ENCODE measurements at regions not wholly inside any gene's neighbourhood (a gene's known extent, or its start where the extent isn't known, plus 50 kb on each side); places are given as distances from the start of the nearest gene placed in this dataset.

DNA sequence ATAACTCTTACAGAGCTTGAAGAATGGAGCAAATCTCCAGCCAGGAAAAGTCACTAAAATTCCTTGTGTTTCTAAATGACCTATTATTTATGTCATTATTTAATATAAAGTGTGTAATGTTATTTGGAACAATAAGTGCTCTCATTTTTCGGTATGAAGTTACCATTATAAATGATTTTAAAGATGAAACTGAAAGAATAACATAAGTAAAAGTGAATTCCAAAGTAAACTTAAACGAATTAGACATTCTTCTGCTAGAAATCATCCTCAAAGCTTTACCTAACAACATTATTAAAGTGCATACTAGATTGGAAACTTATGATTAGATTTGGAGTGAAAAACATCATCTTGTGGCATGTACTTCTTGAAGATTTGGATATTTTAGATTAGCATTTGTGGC, 897.2 kb upstream of the CDH2 start:
- no peak for DNase-seq (ENCODE audit: low spot score)

DNA sequence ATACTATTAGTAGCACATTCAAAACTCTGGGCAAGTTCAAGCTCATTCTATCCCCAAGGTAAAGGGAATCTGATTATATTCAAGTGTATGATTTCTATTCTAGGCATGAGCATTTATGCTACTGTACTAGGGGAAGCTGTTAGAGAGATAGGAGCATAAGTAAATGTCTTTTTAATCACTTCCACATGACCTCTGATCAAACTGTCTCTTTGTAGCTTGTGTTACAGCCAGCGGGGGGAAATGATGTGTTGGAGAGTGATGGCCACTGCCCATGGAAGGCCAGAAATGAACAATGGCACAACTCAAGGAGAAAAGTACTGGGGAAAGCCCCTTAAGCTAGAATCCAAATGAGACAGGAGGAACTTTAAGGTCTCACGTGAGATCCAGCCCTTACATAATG, 894.9 kb upstream of the CDH2 start:
- no peak for DNase-seq (ENCODE audit: low spot score)

DNA sequence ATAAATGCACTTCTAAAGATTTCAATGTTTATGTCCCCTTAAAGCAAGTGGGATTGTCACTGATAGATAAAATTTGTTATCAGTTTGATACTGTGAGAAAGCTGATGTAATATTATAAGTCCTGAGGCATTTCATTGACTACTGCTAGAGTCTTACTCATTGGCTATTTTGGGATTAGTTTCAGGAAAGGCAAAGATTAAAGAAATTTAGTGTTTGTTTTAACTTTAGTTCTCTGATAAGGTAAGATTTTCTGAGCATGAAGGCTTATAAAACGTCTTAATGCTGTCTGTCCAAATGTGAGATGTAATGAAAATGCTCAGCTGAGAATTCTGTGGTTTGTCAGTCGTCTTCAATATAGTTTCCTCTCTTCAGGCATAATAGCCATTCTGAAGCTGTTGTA, 886.4 kb upstream of the CDH2 start:
- no peak for DNase-seq (ENCODE audit: low spot score)

- DNase-seq (ENCODE audit: low spot score): no peak
Measured at GRCh38 chr18:29062921-29063320, 886.0 kb upstream of the CDH2 start.

- no peak for DNase-seq (ENCODE audit: low spot score)
Measured at GRCh38 chr18:29060349-29060748, 883.4 kb upstream of the CDH2 start.

DNA sequence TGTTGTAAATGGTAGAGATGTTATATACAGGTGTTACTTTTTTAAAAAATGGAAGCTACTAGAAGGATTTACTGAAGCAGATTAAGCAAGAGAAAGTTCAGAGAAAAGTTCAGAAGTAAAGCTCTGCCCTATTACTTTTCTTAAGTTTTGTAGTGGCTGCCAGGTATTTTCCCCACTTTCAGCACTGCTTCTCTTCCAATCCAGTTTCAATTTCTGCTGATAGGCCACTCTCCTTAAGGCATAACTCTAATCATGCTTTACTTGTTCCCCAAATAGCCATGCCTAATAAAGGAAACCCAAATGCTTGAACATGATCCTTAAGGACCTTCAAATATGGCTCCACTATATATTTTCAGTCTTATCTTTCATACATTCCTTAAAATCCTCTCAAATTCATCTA, 880.8 kb upstream of the CDH2 start:
- no peak for DNase-seq (ENCODE audit: low spot score)

DNA sequence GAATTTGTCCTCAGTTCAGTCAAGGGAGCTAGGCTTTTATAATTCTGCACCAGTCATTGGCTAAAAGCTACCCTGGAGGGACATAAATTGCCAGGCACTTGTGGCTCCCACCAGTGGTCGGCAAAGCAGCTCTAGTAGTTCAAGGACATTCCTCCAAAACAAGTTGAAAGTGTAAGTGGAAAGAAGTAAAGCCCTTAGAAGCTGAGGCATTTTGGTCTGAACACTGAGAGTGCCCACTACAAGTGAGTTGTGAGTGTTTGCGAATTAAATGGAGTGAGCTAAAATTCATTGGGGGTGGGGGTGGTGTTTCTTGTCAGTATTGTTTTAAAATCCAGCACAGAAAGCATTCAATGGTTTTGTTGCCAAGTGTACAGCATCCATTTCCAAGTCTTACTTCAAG, 879.9 kb upstream of the CDH2 start:
- DNase-seq (ENCODE audit: low spot score): no peak

- no peak for DNase-seq (ENCODE audit: low spot score)
Measured at GRCh38 chr18:29041976-29042375, 865.0 kb upstream of the CDH2 start.

DNA sequence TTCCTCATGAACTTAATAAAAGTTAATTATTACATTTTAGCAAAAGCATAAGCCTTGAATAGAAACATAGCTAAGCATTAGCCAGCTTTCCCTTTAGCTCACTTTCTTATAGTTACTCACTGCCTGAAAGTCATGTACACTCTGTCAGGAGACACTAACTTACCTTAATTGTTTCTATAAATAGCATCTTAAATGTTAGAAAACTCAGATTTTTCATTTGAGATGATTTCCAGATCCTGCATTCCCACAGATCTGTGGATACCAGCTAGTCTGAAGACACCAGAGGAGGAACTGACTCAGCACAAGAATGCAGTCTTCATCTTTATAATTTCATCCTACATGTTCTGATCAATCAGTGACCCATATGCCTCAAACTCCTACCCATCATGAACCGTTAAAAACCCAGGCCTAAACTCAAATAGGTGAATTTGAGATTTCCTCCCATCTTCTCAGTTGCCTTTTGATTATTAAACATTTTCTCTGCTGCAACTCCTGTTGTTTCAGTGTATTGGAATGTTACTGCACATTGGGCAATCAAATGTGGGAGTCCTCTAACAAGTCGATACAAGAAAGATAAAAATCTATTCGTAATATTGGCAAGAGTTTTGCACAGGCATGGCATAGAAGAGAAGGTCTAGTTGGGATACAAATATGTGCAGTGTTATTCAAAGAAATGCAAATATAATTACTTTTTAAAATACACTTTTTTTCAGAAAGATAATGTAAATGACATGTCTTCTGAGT, 857.4 kb upstream of the CDH2 start:
- no peak for DNase-seq (ENCODE audit: low spot score)

DNA sequence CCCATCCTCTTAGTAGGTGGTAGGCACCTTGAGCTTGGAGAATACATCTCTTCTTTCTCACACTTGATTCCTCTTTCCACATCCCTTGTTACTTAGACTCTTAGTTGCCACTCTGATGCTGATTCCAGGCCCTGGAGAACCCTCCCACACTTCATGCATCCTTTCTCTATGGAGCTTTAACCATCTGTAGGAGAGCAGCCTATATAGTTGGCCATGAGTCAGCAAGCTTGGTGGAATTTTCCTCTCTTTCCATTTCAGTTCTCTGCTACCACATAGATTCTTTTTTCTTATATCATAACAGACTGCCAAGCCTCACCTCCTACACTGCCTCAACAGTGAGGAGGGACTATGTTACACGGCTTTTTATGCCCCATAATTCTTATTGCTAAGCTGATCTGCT, 851.6 kb upstream of the CDH2 start:
- no peak for DNase-seq (ENCODE audit: low spot score)

DNA sequence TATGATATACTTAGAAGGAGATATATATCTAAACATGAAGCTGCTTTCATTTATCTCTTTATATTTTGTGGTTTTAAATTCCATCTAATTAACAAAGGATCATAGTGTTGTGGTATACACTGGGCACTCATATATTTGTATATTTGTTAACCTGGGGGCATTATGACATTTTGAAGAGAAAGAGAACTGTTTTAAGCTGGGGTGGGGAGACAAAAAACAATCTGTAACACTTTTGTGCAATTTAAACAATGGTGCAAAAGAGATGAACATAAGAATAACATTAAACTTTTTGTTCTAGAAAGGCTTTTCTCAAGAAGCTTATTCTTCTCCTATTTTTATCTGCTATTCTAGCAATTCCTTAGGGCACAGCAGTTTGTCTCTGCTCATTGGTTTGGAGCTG, 842.0 kb upstream of the CDH2 start:
- no peak for DNase-seq (ENCODE audit: low spot score)

DNA sequence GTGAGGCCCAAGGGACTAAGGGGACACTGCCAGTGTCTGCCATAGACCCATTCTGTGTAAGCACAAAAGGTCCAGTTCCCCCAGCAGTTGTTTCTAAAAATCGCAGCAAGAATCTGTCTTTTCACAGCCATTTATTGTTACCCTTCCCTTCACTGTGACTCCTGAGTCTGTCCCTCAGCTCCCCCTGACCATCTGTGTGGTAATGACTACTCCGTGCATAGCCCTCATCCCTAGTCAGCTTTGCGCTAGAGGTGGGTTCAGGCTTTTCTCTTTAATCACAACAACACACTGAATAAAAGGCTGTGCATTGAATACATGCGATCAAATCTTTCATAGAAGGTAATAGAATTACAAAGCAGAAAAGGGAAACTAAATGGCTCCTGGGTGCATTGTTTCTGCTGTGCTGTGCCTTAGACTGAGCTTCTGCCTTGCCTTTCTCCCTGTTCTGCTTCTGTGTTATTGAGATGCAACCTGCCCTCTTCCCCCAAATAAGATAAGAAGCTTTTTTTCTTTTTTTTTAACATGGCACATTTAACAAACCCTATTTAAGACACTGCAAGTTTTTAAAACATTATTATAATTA, 836.0 kb upstream of the CDH2 start:
- no peak for DNase-seq (ENCODE audit: low spot score)

DNA sequence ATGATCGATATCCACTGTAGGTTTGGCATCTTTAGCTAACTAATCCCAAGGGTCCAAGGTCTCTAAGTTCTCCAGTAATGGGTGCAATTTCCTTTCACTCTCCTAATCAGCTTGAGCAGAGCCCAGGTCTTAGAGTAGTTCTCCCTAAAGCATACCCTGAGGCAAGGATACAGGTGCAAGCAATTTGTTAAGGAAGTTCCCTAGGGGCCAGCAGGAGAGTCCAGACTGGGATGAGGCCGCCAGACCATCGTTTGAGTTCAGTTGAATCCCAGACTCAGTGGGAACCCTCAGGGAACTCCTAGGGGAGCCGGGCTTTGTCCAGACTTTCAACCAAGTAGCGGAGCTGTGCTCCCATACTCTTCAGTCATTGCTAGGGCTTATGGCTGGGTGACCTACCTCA, 835.4 kb upstream of the CDH2 start:
- no peak for DNase-seq (ENCODE audit: low spot score)

DNA sequence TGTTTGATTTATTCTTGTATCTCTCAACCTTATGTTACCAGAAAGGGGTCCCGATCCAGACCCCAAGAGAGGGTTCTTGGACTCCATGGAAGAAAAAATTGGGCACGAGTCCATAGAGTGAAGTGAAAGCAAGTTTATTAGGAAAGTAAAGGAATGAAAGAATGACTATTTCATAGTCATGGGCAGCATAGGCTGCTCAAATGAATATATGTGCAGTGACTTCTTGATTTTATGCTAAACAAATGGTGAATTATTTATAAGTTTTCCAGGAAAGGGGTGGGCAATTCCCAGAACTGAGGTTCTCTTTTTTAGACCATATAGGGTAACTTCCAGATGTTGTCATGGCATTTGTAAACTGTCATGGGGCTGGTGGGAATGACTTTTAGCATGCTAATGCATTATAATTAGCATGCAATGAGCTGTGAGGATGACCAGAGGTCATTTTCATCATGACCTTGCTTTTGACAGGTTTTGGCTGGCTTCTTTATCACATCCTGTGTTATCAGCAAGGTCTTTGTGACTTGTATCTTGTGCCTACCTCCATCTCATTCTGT, 832.4 kb upstream of the CDH2 start:
- no peak for DNase-seq (ENCODE audit: low spot score)

DNA sequence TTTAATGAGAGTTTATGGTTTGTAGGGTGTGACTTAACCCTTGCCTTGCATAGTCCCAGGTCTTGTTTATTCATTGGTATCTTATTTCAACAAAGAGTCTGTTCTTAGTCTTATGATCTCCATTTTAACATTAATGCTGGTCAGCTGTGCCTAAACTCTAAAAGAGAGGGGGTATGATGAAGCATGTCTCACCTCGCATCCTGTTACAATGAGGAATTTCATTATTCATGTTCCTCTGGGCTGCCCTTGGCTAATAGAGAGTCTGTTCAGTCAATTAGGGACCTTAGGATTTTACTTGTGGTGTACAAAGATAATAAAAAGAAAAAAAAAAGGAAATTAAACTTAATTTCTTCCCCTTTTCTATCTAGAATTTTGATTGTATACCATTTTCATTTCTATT, 831.9 kb upstream of the CDH2 start:
- DNase-seq (ENCODE audit: low spot score): no peak

GRCh38 chr18:29007986-29008654, 831.2 kb upstream of the CDH2 start:
- DNase-seq (ENCODE audit: low spot score): no peak

GRCh38 chr18:29004921-29005320, 828.0 kb upstream of the CDH2 start:
- no peak for DNase-seq (ENCODE audit: low spot score)

DNA sequence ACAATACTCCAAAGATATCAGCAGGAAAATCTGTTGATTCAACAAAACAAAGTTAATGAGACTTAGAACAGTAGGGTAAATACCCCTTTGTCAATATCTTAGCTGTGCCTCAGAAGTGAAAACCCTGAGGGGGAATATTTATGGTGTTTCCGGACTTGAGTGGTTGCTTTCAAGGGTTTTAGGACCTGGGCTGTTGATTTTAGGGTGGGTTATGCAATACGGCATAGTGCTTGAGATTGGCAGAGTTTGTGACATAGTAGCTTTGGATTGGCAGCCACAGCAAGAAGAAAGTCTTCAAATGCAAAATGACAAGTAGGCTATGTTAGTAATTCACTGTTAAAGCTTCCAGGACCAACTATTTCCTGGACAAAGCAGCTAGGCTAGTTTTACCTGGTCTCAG, 826.3 kb upstream of the CDH2 start:
- DNase-seq (ENCODE audit: low spot score): no peak

DNA sequence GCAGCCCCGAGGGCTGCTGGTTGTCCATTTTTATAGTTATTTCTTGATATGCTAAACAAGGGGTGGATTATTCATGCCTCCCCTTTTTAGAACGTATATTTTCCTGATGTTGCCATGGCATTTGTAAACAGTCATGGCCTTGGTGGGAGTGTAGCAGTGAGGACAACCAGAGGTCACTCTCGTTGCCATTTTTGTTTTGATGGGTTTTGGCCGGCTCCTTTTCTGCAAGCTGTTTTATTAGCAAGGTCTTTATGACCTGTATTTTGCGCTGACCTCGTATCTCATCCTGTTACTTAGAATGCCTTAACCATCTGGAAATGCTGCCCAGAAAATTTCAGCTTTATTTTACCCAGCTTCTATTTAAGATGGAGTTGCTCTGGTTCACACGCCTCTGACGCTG, 825.8 kb upstream of the CDH2 start:
- DNase-seq (ENCODE audit: low spot score): no peak

GRCh38 chr18:28999726-29000125, 822.8 kb upstream of the CDH2 start:
- DNase-seq (ENCODE audit: low spot score): no peak

- no peak for DNase-seq (ENCODE audit: low spot score)
Measured at GRCh38 chr18:28995319-28995718, 818.4 kb upstream of the CDH2 start.

GRCh38 chr18:28984731-28985130, 807.8 kb upstream of the CDH2 start:
- DNase-seq (ENCODE audit: low spot score): no peak

GRCh38 chr18:28974504-28974903, 797.6 kb upstream of the CDH2 start:
- DNase-seq (ENCODE audit: low spot score): no peak
